ENCODE measurements at regions not wholly inside any gene's neighbourhood (a gene's known extent, or its start where the extent isn't known, plus 50 kb on each side); places are given as distances from the start of the nearest gene placed in this dataset.

DNA sequence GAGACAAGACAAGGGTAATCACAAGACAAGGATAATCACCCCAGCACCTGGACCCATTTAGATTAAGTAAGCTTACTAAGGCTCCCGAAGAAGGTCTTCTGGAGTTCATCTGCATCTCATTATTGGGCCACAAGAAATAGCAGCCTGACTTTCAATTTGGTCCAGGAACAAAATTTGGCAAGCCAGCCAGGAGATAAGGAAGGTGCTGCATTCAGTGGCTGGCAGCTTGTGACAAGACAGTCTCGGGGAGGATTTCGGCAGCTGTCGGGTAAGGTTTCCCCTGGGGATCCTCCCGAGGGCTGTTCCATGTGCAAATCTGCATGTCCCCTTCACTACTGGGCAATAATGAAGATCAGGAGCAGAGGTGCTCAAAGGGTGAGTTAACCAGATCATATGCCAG, 195.2 kb downstream of the FCRL5 start:
- Histone ChIP-seq H3K9me3 (ENCODE audit: insufficient read depth, low read depth) (no peaks in the 10 kb centered on the region), H3K27me3 (ENCODE audit: insufficient read depth, low read depth) (no peaks in the 10 kb centered on the region), H3K9me2 (ENCODE audit: insufficient read depth) (no peaks in the 10 kb centered on the region), H2AFZ (no peak overlapping the region), H3K4me2 (no peak overlapping the region), H3K4me3 (no peak overlapping the region), H3K36me3 (ENCODE audit: low read depth) (no peaks in the 10 kb centered on the region), H3K4me1 (replicated peaks; ENCODE audit: insufficient read depth) (no peaks in the 10 kb centered on the region), H4K20me1 (ENCODE audit: insufficient read depth) (no peaks in the 10 kb centered on the region), H3K27ac (no peak overlapping the region), H3K79me2 (ENCODE audit: low read depth) (no peaks in the 10 kb centered on the region), H3F3A (ENCODE audit: insufficient read depth, low read depth) (no peaks in the 10 kb centered on the region)
- ChIA-PET POLR2A (ENCODE audit: unreplicated experiment) (no interaction called here), CTCF (no interaction called here)
- DNase-seq = no peak
- intact Hi-C loops (cut with micrococcal nuclease; ENCODE audit: unreplicated experiment) = no loop called here
- BruUV-seq (replicated peaks) = no TSS peak
- TF ChIP-seq, protein P1, sequence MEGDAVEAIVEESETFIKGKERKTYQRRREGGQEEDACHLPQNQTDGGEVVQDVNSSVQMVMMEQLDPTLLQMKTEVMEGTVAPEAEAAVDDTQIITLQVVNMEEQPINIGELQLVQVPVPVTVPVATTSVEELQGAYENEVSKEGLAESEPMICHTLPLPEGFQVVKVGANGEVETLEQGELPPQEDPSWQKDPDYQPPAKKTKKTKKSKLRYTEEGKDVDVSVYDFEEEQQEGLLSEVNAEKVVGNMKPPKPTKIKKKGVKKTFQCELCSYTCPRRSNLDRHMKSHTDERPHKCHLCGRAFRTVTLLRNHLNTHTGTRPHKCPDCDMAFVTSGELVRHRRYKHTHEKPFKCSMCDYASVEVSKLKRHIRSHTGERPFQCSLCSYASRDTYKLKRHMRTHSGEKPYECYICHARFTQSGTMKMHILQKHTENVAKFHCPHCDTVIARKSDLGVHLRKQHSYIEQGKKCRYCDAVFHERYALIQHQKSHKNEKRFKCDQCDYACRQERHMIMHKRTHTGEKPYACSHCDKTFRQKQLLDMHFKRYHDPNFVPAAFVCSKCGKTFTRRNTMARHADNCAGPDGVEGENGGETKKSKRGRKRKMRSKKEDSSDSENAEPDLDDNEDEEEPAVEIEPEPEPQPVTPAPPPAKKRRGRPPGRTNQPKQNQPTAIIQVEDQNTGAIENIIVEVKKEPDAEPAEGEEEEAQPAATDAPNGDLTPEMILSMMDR (conservative IDR thresholded peaks at IDR 0.05) = no peak
- TF ChIP-seq EZH2 (IDR thresholded peaks at IDR 0.05; ENCODE audit: low read depth) = no peak

DNA sequence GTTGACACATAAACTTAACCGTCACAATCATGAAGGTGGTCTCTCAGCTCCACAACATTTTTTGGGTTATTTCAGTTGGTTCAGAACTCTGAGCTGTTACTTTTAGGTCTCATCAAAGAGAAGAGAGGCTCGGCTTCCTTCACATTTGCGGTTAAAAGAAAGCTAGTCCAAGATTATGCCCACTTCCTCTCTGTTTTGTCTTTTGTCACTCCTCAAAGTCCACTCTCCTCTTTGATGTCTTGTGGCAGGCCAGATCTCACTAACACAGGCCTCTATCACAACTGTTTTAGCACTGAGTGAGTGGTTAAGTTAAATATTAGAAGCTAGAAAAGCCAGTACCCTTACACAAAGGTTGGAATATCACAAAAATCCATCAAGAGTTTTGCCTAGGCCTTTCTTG, 195.7 kb downstream of the FCRL5 start:
- Histone ChIP-seq H3K79me2 (ENCODE audit: low read depth) (no peaks in the 10 kb centered on the region), H3K36me3 (ENCODE audit: low read depth) (no peaks in the 10 kb centered on the region), H3K27ac (no peak overlapping the region), H2AFZ (no peak overlapping the region), H3F3A (ENCODE audit: insufficient read depth, low read depth) (no peaks in the 10 kb centered on the region), H3K9me2 (ENCODE audit: insufficient read depth) (no peaks in the 10 kb centered on the region), H3K4me2 (no peak overlapping the region), H3K4me3 (no peak overlapping the region), H3K9me3 (ENCODE audit: insufficient read depth, low read depth) (no peaks in the 10 kb centered on the region), H4K20me1 (ENCODE audit: insufficient read depth) (no peaks in the 10 kb centered on the region), H3K27me3 (ENCODE audit: insufficient read depth, low read depth) (no peaks in the 10 kb centered on the region), H3K4me1 (replicated peaks; ENCODE audit: insufficient read depth) (no peaks in the 10 kb centered on the region)
- no TSS peak for BruUV-seq (replicated peaks)
- intact Hi-C loops (cut with micrococcal nuclease; ENCODE audit: unreplicated experiment) = no loop called here
- TF ChIP-seq, protein P1 (conservative IDR thresholded peaks at IDR 0.05) = no peak
- no peak for TF ChIP-seq EZH2 (IDR thresholded peaks at IDR 0.05; ENCODE audit: low read depth)
- POLR2A ChIA-PET (ENCODE audit: unreplicated experiment) = no interaction called here
- CTCF ChIA-PET = no interaction called here
- DNase-seq = no peak

DNA sequence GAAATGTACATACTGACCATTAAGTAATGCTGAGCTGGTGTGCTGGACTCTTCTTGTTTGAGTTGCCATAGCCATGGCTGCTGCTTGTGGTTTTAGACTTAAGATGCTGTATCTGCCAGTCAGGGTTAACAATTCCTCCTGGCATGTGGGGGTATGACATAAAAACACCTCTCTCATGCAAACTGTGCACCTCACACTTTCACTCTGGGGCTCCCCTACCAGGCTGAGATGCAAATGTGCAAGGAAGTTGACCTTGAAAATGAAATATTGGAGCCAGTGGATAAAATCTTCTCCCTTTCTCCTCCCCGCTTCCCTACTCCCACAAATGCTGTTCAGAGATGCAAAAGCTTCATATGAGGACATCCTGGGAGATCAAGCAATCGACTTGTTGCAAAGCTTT, 198.8 kb downstream of the FCRL5 start:
- H3K27me3 ChIP-seq (ENCODE audit: insufficient read depth, low read depth) = no peaks in the 10 kb centered on the region
- no peaks in the 10 kb centered on the region for H3K79me2 ChIP-seq (ENCODE audit: low read depth)
- H3K4me2 ChIP-seq = no peak overlapping the region
- no peaks in the 10 kb centered on the region for H3K36me3 ChIP-seq (ENCODE audit: low read depth)
- H3K4me1 ChIP-seq (replicated peaks; ENCODE audit: insufficient read depth) = no peaks in the 10 kb centered on the region
- no peaks in the 10 kb centered on the region for H3K9me2 ChIP-seq (ENCODE audit: insufficient read depth)
- intact Hi-C loops (cut with micrococcal nuclease; ENCODE audit: unreplicated experiment) = no loop called here
- no peak for DNase-seq
- H3K4me3 ChIP-seq = no peak overlapping the region
- no peaks in the 10 kb centered on the region for H3K9me3 ChIP-seq (ENCODE audit: insufficient read depth, low read depth)
- POLR2A ChIA-PET (ENCODE audit: unreplicated experiment) = interaction anchor here (0.6 kb wide), 1 partner anchor 17 kb away, joined by 7 read pairs; no protein-coding TSS in a partner anchor
- CTCF ChIA-PET = no interaction called here
- no peaks in the 10 kb centered on the region for H3F3A ChIP-seq (ENCODE audit: insufficient read depth, low read depth)
- H3K27ac ChIP-seq = no peak overlapping the region
- no TSS peak for BruUV-seq (replicated peaks)
- H4K20me1 ChIP-seq (ENCODE audit: insufficient read depth) = no peaks in the 10 kb centered on the region
- no peak for TF ChIP-seq EZH2 (IDR thresholded peaks at IDR 0.05; ENCODE audit: low read depth)
- TF ChIP-seq, protein P1 (conservative IDR thresholded peaks at IDR 0.05) = no peak
- no peak overlapping the region for H2AFZ ChIP-seq

All from PC-9 (cell line).